GM18505 (cell line): ENCODE measurements at regions not wholly inside any gene's neighbourhood (a gene's known extent, or its start where the extent isn't known, plus 50 kb on each side); places are given as distances from the start of the nearest gene placed in this dataset.
"Not testable (repeated sequence)": the region's sequence is repeated elsewhere in the genome, so short reads cannot be mapped to it uniquely, and the experiment has no call there.

ENCODE experiments used
- ATAC-seq: cut with Tn5 transposase; IDR thresholded peaks from one replicate; pipeline ENCODE4 v1.9.1; 2021; ENCODE audit not compliant: unreplicated experiment
- POLR2A ChIP-seq: IDR thresholded peaks from 4 replicates; pipeline ENCODE4 v1.6.1; 2011; ENCODE audit warnings: borderline replicate concordance; ENCODE audit not compliant: insufficient read depth, insufficient read length; ENCODE audit errors: extremely low read depth

DNA sequence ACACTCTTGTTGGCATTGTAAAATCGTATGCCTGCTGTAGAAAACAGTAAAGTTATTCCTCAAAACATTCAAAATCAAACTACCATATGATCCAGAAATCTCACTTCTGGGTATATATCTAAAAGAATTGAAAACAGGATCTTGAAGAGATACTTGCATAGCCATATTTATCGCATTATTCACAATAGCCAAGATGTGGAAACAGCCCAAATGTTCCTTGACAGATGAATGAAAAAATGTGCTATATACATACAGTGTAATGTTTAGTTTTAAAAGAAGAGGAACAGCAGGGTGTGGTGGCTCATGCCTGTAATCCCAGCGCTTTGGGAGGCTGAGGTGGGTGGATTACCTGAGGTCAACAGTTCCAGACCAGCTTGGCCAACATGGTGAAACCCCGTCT is 234.1 kb upstream of the DAB2 start:
- TF ChIP-seq POLR2A: no peak
- ATAC-seq: no peak

DNA sequence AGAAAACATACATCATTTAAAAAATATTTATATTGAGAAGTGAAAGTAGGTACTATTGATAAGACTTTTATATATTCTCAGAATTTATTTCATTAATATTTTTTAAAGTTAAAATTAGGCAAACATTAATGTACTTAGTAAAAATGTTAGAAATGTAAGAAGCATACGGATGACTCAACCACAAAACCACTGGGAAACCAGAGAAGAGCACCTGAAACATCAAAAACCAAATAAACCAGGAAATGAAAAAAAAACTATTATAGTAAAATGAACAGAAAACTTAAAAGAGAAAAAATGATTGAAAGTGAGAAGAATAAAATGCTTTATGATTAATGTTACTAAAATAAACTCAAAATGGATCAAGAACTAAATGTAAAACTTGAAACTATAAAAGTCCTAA is 233.2 kb upstream of the DAB2 start:
- ATAC-seq: no peak
- no peak for TF ChIP-seq POLR2A

DNA sequence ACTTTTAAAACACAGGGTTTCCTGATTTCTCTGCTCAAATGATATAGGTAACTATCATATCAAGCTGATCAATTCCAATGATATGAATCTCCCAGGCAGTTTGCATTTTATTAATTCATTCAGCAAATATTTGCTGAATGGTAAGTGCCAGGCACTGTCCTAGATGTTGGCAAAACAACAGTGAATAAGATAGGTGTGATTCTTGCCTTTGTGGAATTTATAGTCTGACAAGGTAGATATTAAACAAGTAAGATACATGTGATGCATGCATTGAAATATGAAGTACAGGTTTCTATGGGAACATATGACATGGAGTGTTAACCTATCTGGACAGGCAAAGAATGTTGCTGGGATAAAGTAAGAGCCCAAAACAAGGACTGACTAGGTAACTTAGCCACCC is 231.8 kb upstream of the DAB2 start:
- no peak for ATAC-seq
- no peak for TF ChIP-seq POLR2A

DNA sequence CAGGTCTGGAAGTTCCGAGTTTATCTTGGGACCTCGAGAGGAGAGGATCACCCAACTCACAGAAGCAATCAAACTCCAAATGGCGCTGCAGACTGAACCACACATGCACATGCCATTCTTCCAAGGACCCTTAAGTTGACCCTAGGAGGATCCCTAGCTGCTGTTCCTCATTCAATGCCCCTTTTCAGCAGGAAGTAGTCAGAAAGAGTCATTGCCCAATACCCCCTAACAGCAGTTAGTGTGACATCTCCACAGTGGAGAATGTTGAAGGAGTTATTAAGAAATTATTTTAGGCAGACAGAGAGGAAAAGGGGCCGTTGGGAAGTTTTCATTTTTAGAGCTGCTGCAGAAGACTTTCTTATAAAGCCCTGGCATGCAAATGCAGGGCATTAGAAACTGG is 229.9 kb upstream of the DAB2 start:
- TF ChIP-seq POLR2A: no peak
- ATAC-seq: no peak

DNA sequence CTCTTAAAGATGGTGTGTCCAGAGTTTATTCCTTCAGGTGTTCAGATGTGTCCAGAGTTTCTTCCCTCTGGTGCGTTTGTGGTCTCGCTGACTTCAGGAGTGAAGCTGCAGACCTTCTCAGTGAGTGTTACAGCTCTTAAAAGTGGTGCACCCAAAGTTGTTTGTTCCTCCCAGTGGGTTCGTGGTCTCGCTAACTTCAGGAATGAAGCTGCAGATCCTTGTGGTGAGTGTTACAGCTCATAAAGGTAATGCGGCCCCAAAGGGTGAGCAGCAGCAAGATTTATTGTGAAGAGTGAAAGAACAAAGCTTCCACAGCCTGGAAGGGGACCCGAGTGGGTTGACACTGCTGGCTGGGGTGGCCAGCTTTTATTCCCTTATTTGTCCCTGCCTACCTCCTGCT is 227.7 kb upstream of the DAB2 start:
- ATAC-seq: not testable (repeated sequence)

DNA sequence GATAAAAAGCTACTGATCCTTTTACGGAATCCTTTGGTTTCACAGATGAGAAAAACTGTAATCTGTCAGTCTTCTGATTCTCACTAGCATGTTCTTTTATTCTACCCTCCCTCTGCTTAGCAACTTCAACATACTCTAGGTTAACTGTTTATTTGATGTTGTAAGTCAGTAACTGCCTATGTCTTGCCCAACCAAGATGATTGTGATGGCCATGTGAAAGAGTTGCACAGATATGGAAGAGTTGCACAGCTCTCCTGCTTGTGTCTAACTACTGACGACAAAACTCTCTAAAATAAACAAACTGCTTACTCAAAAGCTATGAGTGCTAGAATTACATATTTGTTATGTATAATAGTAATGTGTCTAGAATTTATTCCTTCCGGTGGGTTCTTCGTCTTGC is 227.3 kb upstream of the DAB2 start:
- no peak for TF ChIP-seq POLR2A

DNA sequence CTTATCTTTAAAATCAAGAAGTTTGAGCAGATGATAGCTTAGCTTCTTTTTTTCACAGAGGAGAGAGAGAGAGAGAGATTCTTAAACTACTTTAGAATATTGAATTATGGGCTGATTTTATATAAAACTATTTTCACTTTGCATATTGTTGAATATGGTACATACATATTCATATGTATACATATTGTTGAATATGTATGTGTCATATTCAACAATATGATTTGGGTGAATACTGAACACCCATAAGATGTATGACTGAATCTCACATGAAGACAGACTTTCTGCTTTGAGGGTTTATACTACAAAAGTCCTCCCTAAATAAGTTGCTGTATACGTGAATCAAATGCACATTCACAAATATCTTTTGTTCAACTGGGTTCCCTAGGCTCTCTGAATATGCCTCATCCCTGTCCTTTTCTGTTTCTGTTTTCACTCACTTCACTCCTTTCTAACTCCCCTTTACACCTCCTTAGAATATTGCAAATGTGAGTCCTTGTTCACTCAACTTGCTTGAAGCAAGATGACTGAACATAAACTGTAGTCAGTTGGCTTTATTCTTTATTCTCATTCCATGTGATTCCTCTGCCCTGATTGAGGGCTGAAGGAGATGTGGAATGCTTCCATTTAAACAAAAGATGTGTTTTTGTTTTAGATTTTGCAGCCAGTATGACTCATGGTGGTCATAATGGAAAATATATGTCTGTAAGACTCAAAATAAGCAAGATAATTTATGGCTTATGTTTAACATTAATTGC is 225.4 kb upstream of the DAB2 start:
- no peak for ATAC-seq
- no peak for TF ChIP-seq POLR2A

More for the DNA sequence above, 227.3 kb upstream of the DAB2 start:
- ATAC-seq: no peak

DNA sequence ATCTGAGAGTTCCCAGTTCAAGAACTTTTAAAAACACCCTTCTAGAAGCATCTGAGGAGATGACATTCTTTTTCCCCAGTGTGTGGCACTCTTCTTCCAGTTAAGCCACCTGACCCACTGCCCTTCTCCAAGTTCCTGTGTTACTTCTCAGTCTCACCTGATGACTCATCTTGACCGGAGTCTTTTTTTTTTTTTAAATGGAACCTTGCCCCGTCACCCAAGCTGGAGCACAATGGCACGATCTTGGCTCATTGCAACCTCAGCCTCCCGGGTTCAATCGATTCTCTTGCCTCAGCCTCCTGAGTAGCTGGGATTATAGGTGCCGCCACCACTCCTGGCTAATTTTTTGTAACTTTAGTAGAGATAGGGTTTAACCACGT is 224.1 kb upstream of the DAB2 start:
- no peak for ATAC-seq
- no peak for TF ChIP-seq POLR2A

DNA sequence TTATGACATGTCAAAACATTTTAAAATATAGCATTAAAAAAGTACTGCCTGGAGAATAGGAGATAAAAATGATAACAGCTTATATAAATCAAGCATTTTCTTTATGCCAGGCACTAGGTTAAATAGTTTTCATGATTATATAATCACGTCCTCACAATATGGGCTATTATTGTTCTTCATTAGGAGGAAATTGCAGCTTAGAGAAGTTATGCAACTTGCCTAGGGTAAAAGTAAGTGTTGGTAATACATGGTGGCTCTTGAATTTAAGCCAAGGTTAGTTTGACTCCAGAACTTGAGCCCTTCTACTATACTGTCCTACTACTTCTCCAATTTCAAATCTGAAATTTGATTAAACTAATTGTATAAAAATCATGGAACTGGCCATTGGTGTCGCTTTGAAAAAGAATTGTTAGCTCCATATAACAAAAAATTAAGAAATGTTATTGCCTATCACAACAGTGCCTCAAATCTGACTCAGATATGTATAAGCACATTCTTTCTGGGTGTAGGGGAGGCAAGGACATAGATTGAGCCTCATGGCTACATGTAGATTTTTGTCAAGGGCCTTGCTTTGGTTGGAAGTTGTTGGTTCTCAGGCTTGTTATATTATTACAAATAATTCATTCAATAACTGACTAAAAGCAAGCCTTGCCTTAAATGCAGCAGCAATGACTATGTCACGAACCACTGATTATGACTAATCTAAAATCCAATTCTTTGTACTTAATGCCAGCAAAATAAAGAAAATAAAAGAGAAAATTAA is 223.5 kb upstream of the DAB2 start:
- TF ChIP-seq POLR2A: no peak
- ATAC-seq: no peak

DNA sequence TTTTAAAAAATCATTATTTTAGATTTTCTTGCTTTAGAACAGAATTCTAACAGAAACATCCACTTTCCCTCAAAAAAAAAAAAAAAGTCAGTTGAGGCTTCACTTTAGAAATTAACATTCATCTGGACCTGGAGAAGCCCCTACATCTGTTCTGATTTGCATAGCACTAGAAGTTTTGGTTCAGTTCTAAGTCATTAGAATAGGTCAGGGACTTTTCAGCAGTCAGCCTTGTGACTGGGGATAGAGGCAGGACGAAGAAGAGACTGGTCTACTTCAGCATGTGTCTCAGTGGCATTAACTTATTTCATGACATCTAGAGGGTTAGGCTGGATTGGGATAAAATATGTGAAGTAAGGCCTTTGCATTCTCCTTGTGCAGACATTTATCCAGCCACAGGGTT is 215.8 kb upstream of the DAB2 start:
- no peak for TF ChIP-seq POLR2A
- ATAC-seq: peak; percentile 86

DNA sequence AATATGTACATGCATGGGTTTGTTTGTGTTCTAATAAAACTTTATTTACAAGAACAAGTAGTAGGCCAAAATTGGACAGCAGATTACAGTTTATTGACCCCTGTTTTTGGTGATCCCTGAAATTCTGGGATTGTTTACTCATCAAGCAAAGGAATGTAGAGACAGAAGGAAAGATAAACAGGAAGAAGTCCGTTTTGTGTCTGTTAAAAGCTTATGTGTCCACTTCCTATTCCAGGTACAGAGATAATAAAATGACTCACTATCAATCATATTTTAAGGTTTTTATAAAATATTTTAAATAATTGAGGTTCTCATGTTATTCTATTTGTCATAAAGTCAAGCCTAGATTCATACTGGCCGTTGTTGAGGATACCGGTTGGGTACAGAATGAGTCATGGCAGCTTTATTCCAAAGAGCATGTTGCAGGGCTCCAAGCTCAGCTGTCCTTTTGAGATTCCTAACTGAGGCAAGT is 214.9 kb upstream of the DAB2 start:
- ATAC-seq: no peak
- no peak for TF ChIP-seq POLR2A

DNA sequence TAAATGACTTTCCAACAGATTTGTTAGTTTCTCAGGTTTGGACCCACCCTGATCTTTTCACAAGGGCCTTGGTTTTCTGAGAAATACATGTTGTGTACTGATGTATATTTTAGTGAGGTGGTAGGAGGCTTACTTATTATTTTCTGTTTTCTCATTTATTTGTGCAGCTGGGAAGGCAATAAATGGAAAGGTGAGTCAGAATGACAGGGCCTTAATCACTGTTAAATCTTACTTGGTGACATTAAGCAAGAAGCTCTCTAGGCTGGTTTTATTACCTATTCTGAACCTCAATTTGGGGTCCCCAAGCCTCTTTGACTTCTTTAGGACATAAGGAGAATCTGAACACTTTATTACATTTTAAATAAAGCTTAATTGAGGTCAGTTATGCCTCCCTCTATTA is 214.0 kb upstream of the DAB2 start:
- no peak for TF ChIP-seq POLR2A

DNA sequence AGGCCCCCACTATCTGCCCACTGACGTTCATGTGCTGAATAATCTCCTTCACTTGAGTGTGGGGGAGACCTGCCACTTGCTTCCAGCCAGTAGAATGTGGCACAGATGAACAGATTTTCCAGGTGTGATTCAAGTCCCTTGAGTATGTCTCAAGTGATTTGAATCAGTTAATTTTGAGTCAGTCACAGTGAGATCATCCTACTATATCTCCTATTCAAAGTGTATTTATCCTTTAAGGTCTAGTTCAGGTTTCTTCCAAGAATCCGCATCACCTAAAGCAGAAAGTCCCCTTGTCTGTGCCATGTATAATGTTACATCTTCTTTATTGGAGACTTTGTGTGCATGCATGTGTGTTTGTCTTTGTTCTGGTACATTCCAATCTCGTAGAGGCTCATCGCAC is 208.3 kb upstream of the DAB2 start:
- TF ChIP-seq POLR2A: no peak
- ATAC-seq: no peak

More for the DNA sequence above, 214.0 kb upstream of the DAB2 start:
- ATAC-seq: no peak

DNA sequence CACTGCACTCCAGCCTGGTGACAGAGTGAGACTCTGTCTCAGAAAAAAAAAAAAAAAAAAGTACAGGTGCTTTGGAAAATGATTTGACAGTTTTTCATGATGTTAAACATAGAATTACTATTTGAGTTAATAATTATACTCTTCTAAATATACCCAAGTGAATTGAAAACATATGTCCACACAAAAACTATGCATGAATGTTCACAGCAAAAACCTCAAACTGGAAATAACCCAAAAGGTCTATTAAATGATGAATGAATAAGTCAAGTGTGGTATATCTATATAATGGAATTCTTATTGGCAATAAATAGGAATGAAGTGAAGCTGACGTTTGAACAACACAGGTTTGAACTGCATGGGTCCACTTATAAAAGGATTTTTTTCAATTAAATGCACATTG is 207.2 kb upstream of the DAB2 start:
- TF ChIP-seq POLR2A: no peak

DNA sequence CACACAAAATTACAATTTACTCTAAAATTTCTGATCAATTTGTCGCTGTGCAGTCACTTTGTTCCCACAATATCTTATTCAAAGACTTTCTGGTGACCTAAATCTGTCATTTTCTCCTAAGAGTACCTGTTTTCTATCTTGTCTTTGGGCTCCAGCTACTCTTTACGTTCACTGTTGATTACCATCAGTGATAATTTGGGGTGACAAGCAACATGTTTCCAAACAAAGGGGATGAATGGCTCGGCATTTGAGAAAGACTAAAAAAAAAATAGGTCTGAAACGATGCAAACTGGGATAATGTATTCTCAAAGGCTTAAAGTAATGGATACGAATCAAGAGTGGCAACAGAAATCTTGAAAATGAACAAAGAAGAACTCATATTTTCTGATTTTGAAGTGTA is 205.2 kb upstream of the DAB2 start:
- no peak for ATAC-seq
- no peak for TF ChIP-seq POLR2A

More for the DNA sequence above, 207.2 kb upstream of the DAB2 start:
- no peak for ATAC-seq

DNA sequence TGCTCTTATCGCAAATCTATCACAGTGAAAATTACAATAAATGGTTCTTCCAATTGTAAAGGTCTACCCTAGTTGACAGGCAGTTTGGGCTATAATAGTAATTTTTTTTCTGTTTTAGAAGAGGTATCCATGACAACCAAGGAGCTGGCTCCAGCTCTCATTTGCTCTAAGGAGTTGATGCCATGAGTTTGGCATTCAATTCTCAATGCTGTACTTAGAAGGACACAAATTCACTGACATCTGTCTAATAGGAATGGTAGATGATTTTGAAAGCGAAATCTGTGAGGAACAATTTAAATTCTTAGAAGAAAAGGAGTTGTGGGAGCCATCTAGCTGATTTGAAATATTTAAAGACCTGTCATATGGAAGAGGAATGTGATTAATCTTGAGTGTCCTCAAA is 203.6 kb upstream of the DAB2 start:
- no peak for TF ChIP-seq POLR2A
- no peak for ATAC-seq
